Ovary (tissue), 7 donors: ENCODE measurements at regions not wholly inside any gene's neighbourhood (a gene's known extent, or its start where the extent isn't known, plus 50 kb on each side); places are given as distances from the start of the nearest gene placed in this dataset.

Source experiments
- DNase-seq, 5 donors: peaks; one replicate each; pipeline ENCODE4 v3.0.0-alpha.2; 2019 to 2020
- H3K27ac ChIP-seq, 2 donors: fragments of 200-600 bp; one replicate each; pipeline versions ENCODE4 v1.5.1 to v1.8.0; 2019 to 2022
- H3K27me3 ChIP-seq: fragments of 200-600 bp; one replicate; pipeline ENCODE4 v1.8.0; 2022
- H3K36me3 ChIP-seq: fragments of 200-600 bp; sonication (generic); one replicate; pipeline ENCODE4 v1.5.1; 2019
- H3K4me1 ChIP-seq: one replicate; pipeline ENCODE4 v1.8.1; 2013; ENCODE audit warnings: mild to moderate bottlenecking, moderate library complexity; ENCODE audit not compliant: insufficient read depth
- H3K4me3 ChIP-seq: fragments of 200-600 bp; sonication (generic); one replicate; pipeline ENCODE4 v1.5.1; 2017
- H3K9me3 ChIP-seq, 2 donors: fragments of 200-600 bp in 1 of 2; sonication (generic) in 1 of 2; one replicate each; pipeline versions ENCODE4 v1.5.1 to v1.8.1; 2013 to 2019; ENCODE audit warnings: mild to moderate bottlenecking in 1 of 2, moderate library complexity in 1 of 2
- CTCF ChIP-seq, 3 donors: fragments of 450-650 bp in 2 of 3; fragments of 200-600 bp in 1 of 3; IDR thresholded peaks; one replicate each; pipeline versions ENCODE4 v1.5.1 to v1.8.0; 2016 to 2022; ENCODE audit warnings: antibody characterized with exemption in 3 of 3, mild to moderate bottlenecking in 1 of 3
- EP300 ChIP-seq: sonication (generic); formaldehyde crosslinking; IDR thresholded peaks from one replicate; pipeline ENCODE4 v1.6.1; 2017; ENCODE audit warnings: antibody characterized with exemption
- POLR2A ChIP-seq: fragments of 450-650 bp; IDR thresholded peaks from one replicate; pipeline ENCODE4 v1.6.1; 2017; ENCODE audit warnings: antibody characterized with exemption, mild to moderate bottlenecking, moderate library complexity
- WGBS, 3 donors: extraction: QIAGEN DNeasy Blood & Tissue Kit in 1 of 3; methylation state at CpG; one replicate each; pipeline versions ENCODE4 v1.1.5 to v1.1.7; 2013 to 2017; 5-methylcytosine and 5-hydroxymethylcytosine counted together
- intact Hi-C, 4 donors: fragments of 100-400 bp; cut with DNase I; formaldehyde crosslinking; loops; one replicate each; pipeline versions ENCODE4 v1.11.0 to v1.15.1; 2022 to 2023
- donor health status: DM: no; HTN: no; CAD: no; lungs with moderate emphysema.
- donor health status: DM: no; HTN: no; CAD: no.
- donor health status: Bipolar disorder and iron deficiency.
- donor health status: DM: no; HTN: no; CAD: no.
- donor health status: DM: yes; HTN: yes; CAD: no.

DNA sequence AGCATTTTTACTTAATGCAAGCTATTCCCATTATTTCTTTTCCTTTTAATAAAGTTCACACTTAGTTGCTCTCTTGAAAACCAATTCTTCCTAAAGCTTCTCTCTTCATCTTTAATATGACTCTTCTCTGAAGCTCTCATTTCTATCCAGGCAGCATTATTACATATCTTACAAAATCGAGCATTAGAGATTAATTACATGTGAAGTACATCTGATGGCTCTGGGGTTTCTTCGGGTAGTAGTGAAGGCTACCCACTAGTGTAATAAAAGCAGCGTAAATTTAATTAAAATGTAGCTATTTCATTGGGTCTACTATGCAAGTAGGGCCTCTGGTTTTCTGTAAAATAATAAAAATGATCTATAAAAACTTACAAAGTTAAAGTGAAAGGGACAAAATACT lies 513.6 kb upstream of the DPH6 start:
- Histone ChIP-seq H3K4me1 (no peaks in the 10 kb centered on the region), H3K4me3 (no peak overlapping the region), H3K9me3 (no peaks in the 10 kb centered on the region), H3K27ac (no peak overlapping the region), H3K27me3 (no peaks in the 10 kb centered on the region), H3K36me3 (no peaks in the 10 kb centered on the region)
- WGBS, 3 donors = 88 to 89% (median 88%) methylated on average over 3 of the region's 3 CpGs
- DNase-seq = no peak
- intact Hi-C loops = no loop called here
- TF ChIP-seq CTCF (IDR thresholded peaks at IDR 0.05) (no peak), EP300 (no peak), POLR2A (no peak)

DNA sequence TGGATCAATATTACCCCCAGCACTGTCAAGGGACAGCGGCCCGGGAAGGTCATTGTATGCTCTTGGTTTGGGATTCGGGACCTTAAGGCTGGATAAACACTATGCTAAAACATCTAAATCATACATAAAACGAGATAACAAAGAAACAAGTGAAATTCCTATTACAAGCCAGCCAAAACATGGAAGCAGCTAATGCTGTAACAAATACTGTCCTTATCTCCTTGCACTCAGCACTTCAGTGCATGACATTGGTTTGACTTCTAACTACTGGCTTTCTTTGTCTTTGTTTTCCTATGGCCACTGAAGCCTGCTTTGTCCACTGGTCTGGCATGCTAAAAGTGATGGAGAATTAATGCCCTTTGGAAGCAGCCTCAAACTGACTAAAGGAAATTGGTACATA lies 516.4 kb upstream of the DPH6 start:
- 36 to 73% (median 61%) methylated on average over 4 of the region's 4 CpGs for WGBS, 3 donors
- intact Hi-C loops = loop anchor here in 1 of 4 donors (10.0 kb wide), 1 partner anchor 88 kb away; no protein-coding TSS in a partner anchor
- Histone ChIP-seq H3K27ac (no peak overlapping the region), H3K4me3 (no peak overlapping the region), H3K9me3 (no peaks in the 10 kb centered on the region), H3K36me3 (no peaks in the 10 kb centered on the region), H3K27me3 (no peaks in the 10 kb centered on the region), H3K4me1 (no peaks in the 10 kb centered on the region)
- TF ChIP-seq EP300 = no peak
- no peak for TF ChIP-seq CTCF (IDR thresholded peaks at IDR 0.05)
- no peak for TF ChIP-seq POLR2A
- DNase-seq = no peak

- Histone ChIP-seq H3K27me3 (no peaks in the 10 kb centered on the region), H3K4me1 (no peaks in the 10 kb centered on the region), H3K4me3 (no peak overlapping the region), H3K27ac (no peak overlapping the region), H3K9me3 (no peaks in the 10 kb centered on the region), H3K36me3 (no peaks in the 10 kb centered on the region)
- 71 to 95% (median 94%) methylated on average over 3 of the region's 3 CpGs for WGBS, 3 donors
- no peak for DNase-seq
- intact Hi-C loops = loop anchor here in 1 of 4 donors (10.0 kb wide), 1 partner anchor 92 kb away; no protein-coding TSS in a partner anchor
- no peak for TF ChIP-seq CTCF (IDR thresholded peaks at IDR 0.05)
- TF ChIP-seq POLR2A = no peak
- no peak for TF ChIP-seq EP300
Measured at GRCh38 chr15:36066757-36067156, 512.7 kb upstream of the CDIN1 start.

- Histone ChIP-seq H3K9me3 (no peaks in the 10 kb centered on the region), H3K4me3 (no peak overlapping the region), H3K4me1 (no peaks in the 10 kb centered on the region), H3K36me3 (no peaks in the 10 kb centered on the region), H3K27me3 (no peaks in the 10 kb centered on the region), H3K27ac (no peak overlapping the region)
- no peak for DNase-seq
- intact Hi-C loops = loop anchor here in 1 of 4 donors (10.0 kb wide), 1 partner anchor 93 kb away; no protein-coding TSS in a partner anchor
- 89 to 96% (median 94%) methylated on average over 18 to 21 of the region's 21 CpGs for WGBS, 3 donors
- TF ChIP-seq POLR2A (no peak), CTCF (IDR thresholded peaks at IDR 0.05) (no peak), EP300 (no peak)
Measured at GRCh38 chr15:36067483-36068274, 511.7 kb upstream of the CDIN1 start.
